GM12873 (cell line): ENCODE measurements at regions not wholly inside any gene's neighbourhood (a gene's known extent, or its start where the extent isn't known, plus 50 kb on each side); places are given as distances from the start of the nearest gene placed in this dataset.

Experiments used
- TF ChIP-seq, protein P1 (sequence below): IDR thresholded peaks from 2 replicates; pipeline ENCODE4 v1.5.1; 2012; ENCODE audit warnings: low read depth, mild to moderate bottlenecking, moderate library complexity, low read length, control low read depth; ENCODE audit not compliant: insufficient read depth; ENCODE audit errors: missing control alignments

DNA sequence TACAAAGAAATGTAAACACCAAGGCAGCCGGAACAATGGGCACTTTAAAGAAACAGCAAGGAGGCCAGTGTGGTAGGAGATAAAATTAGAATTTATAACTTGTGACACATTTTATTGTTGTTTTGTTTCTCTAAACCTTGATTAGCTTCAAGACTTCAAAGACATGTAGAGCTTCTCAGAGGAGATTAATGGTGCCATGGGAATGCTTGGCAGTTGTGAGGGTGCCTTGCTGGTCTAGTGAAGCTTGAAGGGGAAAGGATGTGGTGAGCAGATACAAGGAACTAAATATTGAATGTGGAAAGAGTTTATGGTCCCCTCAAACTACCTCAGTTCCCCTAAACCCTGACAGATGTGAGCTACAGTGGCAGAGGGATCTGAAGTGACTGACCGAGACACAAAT is 322.4 kb upstream of the ADAMTS16 start:
- TF ChIP-seq, protein P1, sequence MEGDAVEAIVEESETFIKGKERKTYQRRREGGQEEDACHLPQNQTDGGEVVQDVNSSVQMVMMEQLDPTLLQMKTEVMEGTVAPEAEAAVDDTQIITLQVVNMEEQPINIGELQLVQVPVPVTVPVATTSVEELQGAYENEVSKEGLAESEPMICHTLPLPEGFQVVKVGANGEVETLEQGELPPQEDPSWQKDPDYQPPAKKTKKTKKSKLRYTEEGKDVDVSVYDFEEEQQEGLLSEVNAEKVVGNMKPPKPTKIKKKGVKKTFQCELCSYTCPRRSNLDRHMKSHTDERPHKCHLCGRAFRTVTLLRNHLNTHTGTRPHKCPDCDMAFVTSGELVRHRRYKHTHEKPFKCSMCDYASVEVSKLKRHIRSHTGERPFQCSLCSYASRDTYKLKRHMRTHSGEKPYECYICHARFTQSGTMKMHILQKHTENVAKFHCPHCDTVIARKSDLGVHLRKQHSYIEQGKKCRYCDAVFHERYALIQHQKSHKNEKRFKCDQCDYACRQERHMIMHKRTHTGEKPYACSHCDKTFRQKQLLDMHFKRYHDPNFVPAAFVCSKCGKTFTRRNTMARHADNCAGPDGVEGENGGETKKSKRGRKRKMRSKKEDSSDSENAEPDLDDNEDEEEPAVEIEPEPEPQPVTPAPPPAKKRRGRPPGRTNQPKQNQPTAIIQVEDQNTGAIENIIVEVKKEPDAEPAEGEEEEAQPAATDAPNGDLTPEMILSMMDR = no peak

DNA sequence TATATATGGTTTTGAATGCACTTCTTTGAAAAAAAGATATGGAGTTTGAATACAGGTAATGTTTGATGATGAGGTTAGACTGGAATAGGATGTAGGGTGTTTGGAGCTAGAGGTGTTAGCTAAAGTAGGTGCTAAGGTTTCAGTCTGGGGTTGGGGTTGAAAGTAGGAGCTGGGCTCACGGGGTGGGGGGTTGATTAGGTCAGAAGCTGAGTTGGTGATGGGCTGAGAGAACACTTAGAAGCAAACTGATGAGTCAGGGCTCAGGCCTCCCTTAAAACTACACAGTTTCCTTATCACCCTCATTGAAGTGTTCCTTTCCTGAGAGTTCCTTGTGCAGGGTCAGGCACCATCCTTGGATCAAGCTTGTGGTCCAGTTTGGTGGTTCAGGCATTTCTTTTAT is 308.8 kb upstream of the ADAMTS16 start:
- TF ChIP-seq, protein P1 = no peak

DNA sequence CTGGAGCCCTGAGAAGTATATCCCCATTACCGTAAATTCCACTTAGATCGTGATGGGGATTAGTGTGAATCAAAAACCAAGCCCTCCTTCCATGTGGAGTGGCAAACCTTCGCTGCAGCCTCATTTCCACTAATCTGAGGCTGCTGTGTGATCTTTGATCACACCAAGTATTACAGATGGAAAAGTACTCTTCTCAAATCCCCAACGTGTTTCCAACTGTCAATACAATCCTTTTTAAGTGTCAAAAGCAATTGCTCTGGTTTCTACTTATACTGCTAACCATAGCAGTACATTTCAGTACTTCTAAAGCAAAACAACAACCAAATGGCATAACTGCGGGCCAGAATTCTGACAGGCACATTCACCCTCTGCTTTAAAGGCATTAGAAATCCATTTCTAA is 307.7 kb upstream of the ADAMTS16 start:
- TF ChIP-seq, protein P1 = no peak

DNA sequence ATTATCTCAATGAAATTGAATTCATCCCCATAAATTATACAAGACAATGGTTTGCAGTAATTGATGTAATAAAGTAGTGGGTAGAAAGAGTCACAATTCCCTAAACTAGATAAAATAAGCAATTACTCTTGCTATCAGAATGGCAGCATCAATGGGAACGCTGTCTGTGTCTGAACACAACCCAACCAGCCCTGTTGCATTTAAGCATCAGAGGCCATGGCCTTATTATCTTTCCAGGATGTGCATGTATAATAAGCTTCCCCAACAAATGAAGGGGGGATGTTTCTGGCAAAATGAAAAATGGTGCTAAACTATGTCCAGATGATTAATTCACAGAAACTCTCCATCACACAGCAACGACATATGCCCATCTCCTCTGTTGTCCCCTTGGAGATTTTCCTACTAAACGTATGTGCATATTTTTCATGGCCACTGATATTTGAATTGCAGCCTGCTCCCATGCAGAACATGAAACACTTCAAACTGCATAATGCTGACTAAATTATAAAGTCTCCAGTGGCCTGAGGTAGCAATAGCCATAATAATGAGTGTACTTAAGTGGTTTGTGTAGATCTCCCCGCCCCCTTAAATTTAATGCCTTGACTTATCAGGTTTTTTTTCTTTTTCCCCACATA is 306.9 kb upstream of the ADAMTS16 start:
- TF ChIP-seq, protein P1 = no peak

DNA sequence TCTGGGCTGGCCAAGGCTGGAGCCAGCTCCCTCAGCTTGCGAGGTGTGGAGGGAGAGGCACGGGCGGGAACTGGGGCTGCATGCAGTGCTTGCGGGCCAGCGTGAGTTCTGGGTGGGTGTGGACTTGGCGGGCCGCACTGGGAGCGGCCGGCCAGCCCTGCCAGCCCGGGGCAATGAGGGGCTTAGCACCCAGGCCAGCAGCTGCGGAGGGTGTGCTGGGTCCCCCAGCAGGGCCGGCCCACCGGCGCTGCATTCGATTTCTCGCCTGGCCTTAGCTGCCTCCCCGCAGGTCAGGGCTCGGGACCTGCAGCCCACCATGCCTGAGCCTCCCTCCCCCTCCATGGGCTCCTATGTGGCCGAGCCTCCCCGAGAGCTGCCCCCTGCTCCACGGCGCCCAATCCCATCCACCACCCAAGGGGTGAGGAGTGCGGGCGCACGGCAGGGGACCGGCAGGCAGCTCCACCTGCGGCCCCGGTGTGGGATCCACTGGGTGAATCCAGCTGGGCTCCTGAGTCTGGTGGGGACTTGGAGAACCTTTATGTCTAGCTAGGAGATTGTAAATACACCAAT is 302.6 kb upstream of the ADAMTS16 start:
- TF ChIP-seq, protein P1 = no peak

DNA sequence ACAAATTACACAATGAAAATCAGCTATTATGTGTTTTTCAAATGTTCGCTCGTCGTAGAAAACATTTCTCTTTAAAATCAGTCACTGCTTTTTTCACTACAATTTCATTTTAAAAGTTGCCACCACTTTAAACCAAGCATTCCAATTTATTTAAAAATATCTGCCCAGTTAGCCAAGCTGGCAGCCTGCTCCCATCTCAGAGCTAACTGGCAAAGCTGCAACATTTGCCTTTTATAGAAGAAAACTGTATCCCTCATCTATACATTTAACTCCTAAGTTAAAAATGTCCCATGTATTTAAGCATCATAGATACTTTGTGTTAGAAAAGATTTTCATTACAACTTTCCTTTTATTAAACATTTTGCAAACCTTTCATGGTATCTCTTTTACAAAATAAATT is 294.9 kb upstream of the ADAMTS16 start:
- TF ChIP-seq, protein P1 = no peak

DNA sequence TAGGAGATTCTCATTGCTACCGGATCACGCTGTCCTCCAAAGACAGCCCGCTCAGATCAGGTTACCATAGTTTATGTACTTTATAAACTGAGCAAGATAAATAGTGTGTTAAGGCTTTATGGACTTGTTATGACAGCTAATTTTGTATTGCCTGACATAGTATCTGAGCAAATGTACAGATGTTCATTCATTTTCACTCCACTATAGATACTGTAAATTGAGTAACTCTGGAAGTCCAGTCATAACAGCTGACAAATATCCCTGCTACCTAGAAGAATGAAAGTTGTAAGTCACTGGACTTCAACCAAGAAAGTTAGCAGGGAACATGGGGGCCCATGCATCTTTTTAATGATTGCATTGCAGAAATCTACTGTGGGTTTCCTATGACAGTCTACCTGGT is 292.4 kb upstream of the ADAMTS16 start:
- TF ChIP-seq, protein P1 = no peak
